ENCODE measurements at regions not wholly inside any gene's neighbourhood (a gene's known extent, or its start where the extent isn't known, plus 50 kb on each side); places are given as distances from the start of the nearest gene placed in this dataset.
A peak's percentile ranks its signal among the peaks of the same experiment; 100 is the strongest.

- Mint-ChIP-seq H3K27ac (ENCODE audit: unreplicated experiment) (no peak overlapping the region), H3K36me3 (ENCODE audit: insufficient read depth, unreplicated experiment) (peaks cover 7% of the 10 kb centered on the region), H3K27me3 (ENCODE audit: insufficient read depth, unreplicated experiment) (no peaks in the 10 kb centered on the region), H3K4me1 (ENCODE audit: low read depth, unreplicated experiment) (peaks cover 33% of the 10 kb centered on the region), H3K4me3 (ENCODE audit: unreplicated experiment) (no peak overlapping the region), H3K9me3 (ENCODE audit: unreplicated experiment) (peaks cover 20% of the 10 kb centered on the region)
- DNase-seq, result no peak
- ChIA-PET CTCF (no interaction called here), POLR2A (no interaction called here)
- Histone ChIP-seq H3K4me3 (ENCODE audit: low read depth, low read length) (no peak overlapping the region), H3K27me3 (replicated peaks; ENCODE audit: control insufficient read depth, insufficient read depth, low read length) (no peaks in the 10 kb centered on the region), H3K36me3 (ENCODE audit: control insufficient read depth, insufficient read depth, low read length) (no peaks in the 10 kb centered on the region), H3K9me3 (no peaks in the 10 kb centered on the region), H3K4me1 (peaks cover 53% of the 10 kb centered on the region)
- TF ChIP-seq CTCF (IDR thresholded peaks at IDR 0.05; ENCODE audit: insufficient read depth in 1 of 2, low read depth in 1 of 2, low read length in 1 of 2, severe bottlenecking in 1 of 2, unreplicated experiment in 1 of 2), result no peak
- intact Hi-C loops (cut with micrococcal nuclease; ENCODE audit: unreplicated experiment), result loop anchor here (5.0 kb wide), 1 partner anchor 221 kb away; no protein-coding TSS in a partner anchor
- no TSS peak for BruUV-seq (replicated peaks)
Measured at GRCh38 chr4:128351502-128351901, 63.9 kb upstream of the PGRMC2 start.

GRCh38 chr4:128350449-128351045 lies 62.9 kb upstream of the PGRMC2 start:
- H3K9me3 ChIP-seq, result no peaks in the 10 kb centered on the region
- H3K9me3 Mint-ChIP-seq (ENCODE audit: unreplicated experiment), result peaks cover 20% of the 10 kb centered on the region
- no peak for TF ChIP-seq CTCF (IDR thresholded peaks at IDR 0.05; ENCODE audit: insufficient read depth in 1 of 2, low read depth in 1 of 2, low read length in 1 of 2, severe bottlenecking in 1 of 2, unreplicated experiment in 1 of 2)
- ChIA-PET CTCF (no interaction called here), POLR2A (no interaction called here)
- H3K36me3 ChIP-seq (ENCODE audit: control insufficient read depth, insufficient read depth, low read length), result no peaks in the 10 kb centered on the region
- H3K4me3 ChIP-seq (ENCODE audit: low read depth, low read length), result no peak overlapping the region
- intact Hi-C loops (cut with micrococcal nuclease; ENCODE audit: unreplicated experiment), result loop anchor here (5.0 kb wide), 1 partner anchor 222 kb away; no protein-coding TSS in a partner anchor
- H3K4me1 Mint-ChIP-seq (ENCODE audit: low read depth, unreplicated experiment), result peaks cover 33% of the 10 kb centered on the region
- peaks cover 49% of the 10 kb centered on the region for H3K4me1 ChIP-seq
- H3K27me3 ChIP-seq (replicated peaks; ENCODE audit: control insufficient read depth, insufficient read depth, low read length), result no peaks in the 10 kb centered on the region
- H3K36me3 Mint-ChIP-seq (ENCODE audit: insufficient read depth, unreplicated experiment), result peaks cover 7% of the 10 kb centered on the region
- H3K27me3 Mint-ChIP-seq (ENCODE audit: insufficient read depth, unreplicated experiment), result no peaks in the 10 kb centered on the region
- no peak for DNase-seq
- no TSS peak for BruUV-seq (replicated peaks)
- peak overlapping the region; percentile 80 for H3K27ac Mint-ChIP-seq (ENCODE audit: unreplicated experiment)
- H3K4me3 Mint-ChIP-seq (ENCODE audit: unreplicated experiment), result no peak overlapping the region

- TF ChIP-seq CTCF (IDR thresholded peaks at IDR 0.05; ENCODE audit: insufficient read depth in 1 of 2, low read depth in 1 of 2, low read length in 1 of 2, severe bottlenecking in 1 of 2, unreplicated experiment in 1 of 2), result no peak
- intact Hi-C loops (cut with micrococcal nuclease; ENCODE audit: unreplicated experiment), result loop anchor here (5.0 kb wide), 1 partner anchor 222 kb away; no protein-coding TSS in a partner anchor
- Histone ChIP-seq H3K4me1 (peaks cover 42% of the 10 kb centered on the region), H3K4me3 (ENCODE audit: low read depth, low read length) (no peak overlapping the region), H3K9me3 (no peaks in the 10 kb centered on the region), H3K36me3 (ENCODE audit: control insufficient read depth, insufficient read depth, low read length) (no peaks in the 10 kb centered on the region), H3K27me3 (replicated peaks; ENCODE audit: control insufficient read depth, insufficient read depth, low read length) (no peaks in the 10 kb centered on the region)
- H3K9me3 Mint-ChIP-seq (ENCODE audit: unreplicated experiment), result peaks cover 20% of the 10 kb centered on the region
- H3K36me3 Mint-ChIP-seq (ENCODE audit: insufficient read depth, unreplicated experiment), result peaks cover 7% of the 10 kb centered on the region
- H3K27ac Mint-ChIP-seq (ENCODE audit: unreplicated experiment), result peak overlapping the region; percentile 80
- BruUV-seq (replicated peaks), result no TSS peak
- POLR2A ChIA-PET, result no interaction called here
- CTCF ChIA-PET, result no interaction called here
- peak in 1 of 2 experiments; percentile 32 for DNase-seq
- H3K4me1 Mint-ChIP-seq (ENCODE audit: low read depth, unreplicated experiment), result peaks cover 27% of the 10 kb centered on the region
- no peak overlapping the region for H3K4me3 Mint-ChIP-seq (ENCODE audit: unreplicated experiment)
- no peaks in the 10 kb centered on the region for H3K27me3 Mint-ChIP-seq (ENCODE audit: insufficient read depth, unreplicated experiment)
Measured at GRCh38 chr4:128349921-128350320, 62.3 kb upstream of the PGRMC2 start.

All from Caco-2 (cell line).